ENCODE measurements at regions not wholly inside any gene's neighbourhood (a gene's known extent, or its start where the extent isn't known, plus 50 kb on each side); places are given as distances from the start of the nearest gene placed in this dataset.

GRCh38 chr10:128725531-128725930 is 599.3 kb upstream of the MKI67 start:
- H3K4me2 ChIP-seq (ENCODE audit: insufficient read depth, low read length), result no peak overlapping the region
- TF ChIP-seq POLR2A (IDR thresholded peaks at IDR 0.05; ENCODE audit: low read depth, low read length) (no peak), MAX (IDR thresholded peaks at IDR 0.05; ENCODE audit: insufficient read depth, insufficient read length) (no peak)
- H3K9ac ChIP-seq (replicated peaks; ENCODE audit: extremely low read depth, insufficient read depth, low read length), result no peak overlapping the region
- POLR2A ChIA-PET, result no interaction called here
- H3K4me1 ChIP-seq (ENCODE audit: control insufficient read depth, extremely low read depth, insufficient read depth, low read length), result no peaks in the 10 kb centered on the region
- no peak overlapping the region for H3K27ac ChIP-seq (ENCODE audit: insufficient read depth, low read depth, low read length)
- no peak for FAIRE-seq
- no peak overlapping the region for H2AFZ ChIP-seq (ENCODE audit: low read depth, low read length)
- BruUV-seq (replicated peaks), result no TSS peak
- H3K4me3 ChIP-seq (replicated peaks in 1 of 3; ENCODE audit: insufficient read depth in 1 of 3, low read depth in 1 of 3, low read length in 3 of 3), result no peak overlapping the region
- DNase-seq (ENCODE audit: low read depth, low spot score), result no peak
- H3K9me1 ChIP-seq (replicated peaks; ENCODE audit: control insufficient read depth, extremely low read depth, insufficient read depth, low read length), result no peaks in the 10 kb centered on the region
- dilution Hi-C loops (cut with MboI; ENCODE audit: extremely low pct_ligation_motif_present, low sequenced_read_pairs), result no loop called here
- CTCF ChIA-PET, result no interaction called here
- peaks cover 3% of the 10 kb centered on the region for H3K9me3 ChIP-seq (replicated peaks; ENCODE audit: control insufficient read depth, insufficient read depth, low read length)
- intact Hi-C loops (cut with micrococcal nuclease), result no loop called here
- no peaks in the 10 kb centered on the region for H3K27me3 ChIP-seq (ENCODE audit: control insufficient read depth in 2 of 2, insufficient read depth in 2 of 2, low read length in 2 of 2)
- no peaks in the 10 kb centered on the region for H4K20me1 ChIP-seq (replicated peaks; ENCODE audit: control insufficient read depth, extremely low read depth, insufficient read depth, low read length)
- no peaks in the 10 kb centered on the region for H3K79me2 ChIP-seq (ENCODE audit: control insufficient read depth, insufficient read depth, low read length)
- no peaks in the 10 kb centered on the region for H3K36me3 ChIP-seq (ENCODE audit: control insufficient read depth in 2 of 2, extremely low read depth in 1 of 2, insufficient read depth in 2 of 2, low read length in 2 of 2)

GRCh38 chr10:128727114-128727513 is 600.9 kb upstream of the MKI67 start:
- no TSS peak for BruUV-seq (replicated peaks)
- Histone ChIP-seq H3K36me3 (ENCODE audit: control insufficient read depth in 2 of 2, extremely low read depth in 1 of 2, insufficient read depth in 2 of 2, low read length in 2 of 2) (no peaks in the 10 kb centered on the region), H3K4me1 (ENCODE audit: control insufficient read depth, extremely low read depth, insufficient read depth, low read length) (no peaks in the 10 kb centered on the region), H2AFZ (ENCODE audit: low read depth, low read length) (no peak overlapping the region), H3K27ac (ENCODE audit: insufficient read depth, low read depth, low read length) (no peak overlapping the region), H3K9ac (replicated peaks; ENCODE audit: extremely low read depth, insufficient read depth, low read length) (no peak overlapping the region), H4K20me1 (replicated peaks; ENCODE audit: control insufficient read depth, extremely low read depth, insufficient read depth, low read length) (no peaks in the 10 kb centered on the region), H3K27me3 (ENCODE audit: control insufficient read depth in 2 of 2, insufficient read depth in 2 of 2, low read length in 2 of 2) (no peaks in the 10 kb centered on the region), H3K9me1 (replicated peaks; ENCODE audit: control insufficient read depth, extremely low read depth, insufficient read depth, low read length) (no peaks in the 10 kb centered on the region), H3K79me2 (ENCODE audit: control insufficient read depth, insufficient read depth, low read length) (no peaks in the 10 kb centered on the region), H3K4me3 (replicated peaks in 1 of 3; ENCODE audit: insufficient read depth in 1 of 3, low read depth in 1 of 3, low read length in 3 of 3) (no peak overlapping the region), H3K9me3 (replicated peaks; ENCODE audit: control insufficient read depth, insufficient read depth, low read length) (peaks cover 3% of the 10 kb centered on the region), H3K4me2 (ENCODE audit: insufficient read depth, low read length) (no peak overlapping the region)
- intact Hi-C loops (cut with micrococcal nuclease), result no loop called here
- FAIRE-seq (no peak), DNase-seq (ENCODE audit: low read depth, low spot score) (no peak)
- CTCF ChIA-PET, result no interaction called here
- POLR2A ChIA-PET, result no interaction called here
- dilution Hi-C loops (cut with MboI; ENCODE audit: extremely low pct_ligation_motif_present, low sequenced_read_pairs), result no loop called here
- TF ChIP-seq MAX (IDR thresholded peaks at IDR 0.05; ENCODE audit: insufficient read depth, insufficient read length) (no peak), GATA2 (IDR thresholded peaks at IDR 0.05; ENCODE audit: insufficient read depth, insufficient read length, low read depth, low read length) (no peak), CTCF (IDR thresholded peaks at IDR 0.05; ENCODE audit: extremely low read depth in 1 of 2, insufficient read depth in 1 of 2, low read depth in 1 of 2, low read length in 2 of 2) (no peak), POLR2A (IDR thresholded peaks at IDR 0.05; ENCODE audit: low read depth, low read length) (no peak)
